HepG2 (cell line): ENCODE measurements at regions not wholly inside any gene's neighbourhood (a gene's known extent, or its start where the extent isn't known, plus 50 kb on each side); places are given as distances from the start of the nearest gene placed in this dataset.

Source experiments
- AFF4 ChIP-seq: sonication (generic); formaldehyde crosslinking; IDR thresholded peaks from 2 replicates; pipeline ENCODE4 v1.4.0; 2020; ENCODE audit warnings: missing genetic modification reagents
- ARID2 ChIP-seq: sonication (generic); formaldehyde crosslinking; IDR thresholded peaks from 2 replicates; pipeline ENCODE4 v1.8.1; 2022; ENCODE audit warnings: mild to moderate bottlenecking, missing genetic modification reagents, borderline replicate concordance
- ESRRA ChIP-seq: sonication (generic); formaldehyde crosslinking; IDR thresholded peaks from 2 replicates; pipeline ENCODE4 v1.5.1; 2020; ENCODE audit warnings: mild to moderate bottlenecking, low read depth, missing genetic modification reagents
- SIN3A ChIP-seq: IDR thresholded peaks from 2 replicates; pipeline ENCODE4 v1.6.1; 2011; ENCODE audit warnings: low read depth, mild to moderate bottlenecking, control low read depth, low read length, borderline replicate concordance
- ZBTB21 ChIP-seq: sonication (generic); formaldehyde crosslinking; IDR thresholded peaks from 2 replicates; pipeline ENCODE4 v1.4.0; 2020; ENCODE audit warnings: missing genetic modification reagents
- ZNF326 ChIP-seq: sonication (generic); formaldehyde crosslinking; IDR thresholded peaks from 2 replicates; pipeline ENCODE4 v1.4.0; 2020; ENCODE audit warnings: missing genetic modification reagents, borderline replicate concordance
- ZNF572 ChIP-seq: sonication (generic); formaldehyde crosslinking; IDR thresholded peaks from 2 replicates; pipeline ENCODE4 v1.5.1; 2020; ENCODE audit warnings: mild to moderate bottlenecking, missing genetic modification reagents

- TF ChIP-seq SIN3A (no peak), ARID2 (CRISPR knock-in tag) (no peak), AFF4 (CRISPR knock-in tag) (no peak), ZNF326 (CRISPR knock-in tag) (no peak), ESRRA (CRISPR knock-in tag) (no peak), ZNF572 (CRISPR knock-in tag) (no peak), ZBTB21 (CRISPR knock-in tag) (no peak)
Observed at GRCh38 chr5:105133087-105133486, 1570.5 kb upstream of the NUDT12 start.
